ENCODE measurements at regions not wholly inside any gene's neighbourhood (a gene's known extent, or its start where the extent isn't known, plus 50 kb on each side); places are given as distances from the start of the nearest gene placed in this dataset.
"Not testable (repeated sequence)": the region's sequence is repeated elsewhere in the genome, so short reads cannot be mapped to it uniquely, and the experiment has no call there.

- DNase-seq = no peak
Measured at GRCh38 chr10:22875581-22875980, 52.3 kb upstream of the ARMC3 start.

DNA sequence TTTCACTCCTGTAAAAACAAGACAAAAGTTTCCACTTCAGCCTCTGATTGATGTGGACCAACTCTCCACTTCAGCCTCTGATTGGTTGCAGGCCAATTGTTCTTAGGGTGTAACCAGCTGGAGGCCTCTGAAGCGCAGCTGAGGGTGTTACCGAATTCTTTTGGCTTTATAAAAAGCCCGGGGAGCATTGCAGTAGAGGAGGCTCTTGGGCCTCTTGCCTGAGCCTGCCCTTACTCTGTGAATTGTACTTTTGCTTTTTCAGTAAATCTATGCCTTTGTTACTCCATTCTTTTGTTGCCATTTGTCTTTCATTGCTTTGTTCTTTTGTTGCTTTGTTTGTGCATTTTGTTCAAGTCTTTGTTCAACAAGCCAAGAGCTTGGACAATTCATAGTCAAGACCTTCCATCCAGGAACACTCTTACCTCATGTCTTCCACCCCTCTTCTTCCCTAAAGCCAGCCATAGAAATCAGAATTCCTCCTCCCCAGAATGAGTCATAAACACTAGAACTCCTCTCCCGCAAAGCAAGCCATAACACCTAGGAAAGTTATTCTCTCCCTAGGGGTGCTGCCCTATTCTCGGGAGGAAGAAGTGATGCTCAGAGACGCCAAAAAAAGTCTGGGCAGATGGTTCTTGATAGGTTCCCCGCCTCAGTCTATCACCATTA, 53.5 kb upstream of the ARMC3 start:
- DNase-seq = no peak

GRCh38 chr10:22856444-22857074, 71.3 kb upstream of the ARMC3 start:
- DNase-seq = no peak

DNA sequence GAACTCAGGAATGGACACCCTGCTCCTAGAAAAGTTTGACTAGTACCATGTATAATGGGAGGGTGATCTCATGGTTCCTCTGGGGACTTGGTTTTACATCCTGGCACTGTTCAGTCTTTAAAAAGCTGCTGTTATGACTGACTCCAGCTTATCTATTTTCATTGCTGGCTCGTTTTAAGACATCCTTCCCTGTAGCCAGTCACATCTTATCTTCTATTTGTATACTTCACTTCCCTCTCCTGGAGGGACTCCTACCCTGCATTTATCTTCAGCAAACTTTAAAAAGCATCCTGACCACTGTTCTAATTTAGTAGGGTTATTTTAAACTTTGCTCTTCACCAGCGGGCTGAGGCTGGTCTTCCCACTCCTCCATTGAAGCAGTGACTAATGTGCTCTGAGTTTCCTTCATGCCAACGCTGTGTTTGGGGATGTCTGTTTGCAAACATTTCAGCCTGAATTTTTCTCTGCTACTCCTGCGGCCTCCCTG, 72.9 kb upstream of the ARMC3 start:
- no peak for DNase-seq

GRCh38 chr10:22853906-22854447, 73.9 kb upstream of the ARMC3 start:
- no peak for DNase-seq

- no peak for DNase-seq
Measured at GRCh38 chr10:22852712-22853353, 75.0 kb upstream of the ARMC3 start.

DNA sequence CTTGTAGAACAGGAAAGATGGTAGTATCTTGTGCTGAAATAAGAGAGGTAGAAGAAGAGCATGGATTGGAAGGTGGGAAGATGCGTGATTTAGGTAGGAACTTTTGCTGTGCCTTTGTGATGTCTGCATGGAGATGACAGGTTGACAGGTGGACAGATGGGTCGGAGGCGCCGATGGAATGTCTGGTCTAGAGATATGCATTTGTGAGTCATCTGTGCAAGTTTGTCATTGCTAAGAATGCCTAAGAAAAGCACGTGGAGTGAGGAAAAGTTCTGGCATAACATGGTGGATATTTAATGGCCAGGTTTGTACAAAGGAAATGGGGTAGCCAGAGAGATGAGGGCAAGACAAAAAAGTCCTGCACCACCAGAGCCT, 76.0 kb upstream of the ARMC3 start:
- no peak for DNase-seq

- DNase-seq = no peak
Measured at GRCh38 chr10:22850541-22850940, 77.3 kb upstream of the ARMC3 start.

GRCh38 chr10:22849077-22849805, 78.6 kb upstream of the ARMC3 start:
- no peak for DNase-seq

- no peak for DNase-seq
Measured at GRCh38 chr10:22848509-22848908, 79.3 kb upstream of the ARMC3 start.

GRCh38 chr10:22846294-22846693, 81.6 kb upstream of the ARMC3 start:
- no peak for DNase-seq

- DNase-seq = no peak
Measured at GRCh38 chr10:22839639-22840038, 88.2 kb upstream of the ARMC3 start.

- DNase-seq = no peak
Measured at GRCh38 chr10:22837771-22838170, 90.1 kb upstream of the ARMC3 start.

GRCh38 chr10:22837351-22837750, 90.5 kb upstream of the ARMC3 start:
- no peak for DNase-seq

GRCh38 chr10:22834471-22834870, 93.4 kb upstream of the ARMC3 start:
- DNase-seq = no peak

- no peak for DNase-seq
Measured at GRCh38 chr10:22833781-22834180, 94.1 kb upstream of the ARMC3 start.

DNA sequence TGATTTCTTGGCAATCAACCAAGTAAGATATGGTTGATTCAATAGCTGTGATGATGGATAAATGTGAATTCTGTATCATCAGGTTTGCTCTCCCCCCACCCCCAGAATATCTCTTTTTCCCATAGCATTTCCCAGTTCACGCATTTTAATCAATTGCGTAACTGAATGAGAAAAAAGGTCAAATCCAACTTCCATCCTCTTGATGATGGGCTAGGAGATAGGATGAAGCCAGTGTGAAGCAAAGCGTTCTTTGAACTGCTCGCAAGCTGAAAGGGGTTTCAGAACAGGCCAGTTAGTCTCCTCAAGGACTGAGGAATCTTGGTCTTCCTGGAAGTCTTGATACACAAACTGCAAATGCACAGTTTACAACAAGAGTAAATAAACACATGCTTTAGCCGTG, 94.5 kb upstream of the ARMC3 start:
- no peak for DNase-seq

GRCh38 chr10:22832851-22833250, 95.0 kb upstream of the ARMC3 start:
- DNase-seq = no peak

DNA sequence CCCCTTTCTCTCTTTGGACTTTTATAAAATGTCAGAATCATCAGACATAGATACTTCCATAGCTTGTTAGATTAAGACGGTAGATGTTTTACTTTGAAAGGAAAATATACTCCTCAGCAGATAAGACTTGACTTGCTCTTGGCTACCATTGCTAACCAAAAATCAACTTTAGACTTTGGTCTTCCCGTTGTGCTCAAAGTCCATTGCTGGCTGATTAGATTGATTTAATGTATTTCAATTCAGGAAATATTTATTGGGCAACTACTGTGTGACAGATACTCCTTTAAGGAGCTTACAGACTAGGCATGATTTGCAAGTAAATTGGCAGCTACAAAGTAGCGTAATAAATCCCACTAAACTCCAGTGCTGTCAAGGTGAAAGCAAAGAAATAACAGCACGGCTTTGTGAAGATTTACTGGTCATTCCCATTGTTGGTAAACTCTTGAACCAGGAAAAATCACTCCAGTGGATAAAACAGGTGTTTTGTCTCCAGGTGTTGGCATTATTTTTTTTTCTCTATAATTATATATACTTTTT, 95.7 kb upstream of the ARMC3 start:
- DNase-seq = no peak

GRCh38 chr10:22831586-22831985, 96.3 kb upstream of the ARMC3 start:
- no peak for DNase-seq

DNA sequence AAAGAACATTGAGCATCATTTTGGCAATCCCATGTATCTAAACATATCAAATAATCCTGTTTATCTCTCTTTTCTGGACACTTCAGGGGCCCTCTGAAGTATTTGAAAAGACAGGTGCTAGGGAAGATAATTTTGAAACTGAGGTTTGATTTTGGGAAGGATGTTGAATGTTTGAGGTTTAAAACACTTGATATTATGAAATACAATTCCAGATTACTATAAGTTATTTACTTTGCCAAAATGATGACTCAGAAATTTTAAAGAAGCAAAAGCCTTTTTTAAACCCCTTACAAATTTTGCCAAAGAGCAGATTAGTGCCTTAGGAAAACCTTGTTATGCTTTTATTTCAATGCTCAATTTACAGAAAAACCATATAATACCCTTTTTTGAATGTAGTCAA, 99.1 kb upstream of the ARMC3 start:
- DNase-seq = not testable (repeated sequence)

- no peak for DNase-seq
Measured at GRCh38 chr10:22825841-22826240, 102.0 kb upstream of the ARMC3 start.

DNA sequence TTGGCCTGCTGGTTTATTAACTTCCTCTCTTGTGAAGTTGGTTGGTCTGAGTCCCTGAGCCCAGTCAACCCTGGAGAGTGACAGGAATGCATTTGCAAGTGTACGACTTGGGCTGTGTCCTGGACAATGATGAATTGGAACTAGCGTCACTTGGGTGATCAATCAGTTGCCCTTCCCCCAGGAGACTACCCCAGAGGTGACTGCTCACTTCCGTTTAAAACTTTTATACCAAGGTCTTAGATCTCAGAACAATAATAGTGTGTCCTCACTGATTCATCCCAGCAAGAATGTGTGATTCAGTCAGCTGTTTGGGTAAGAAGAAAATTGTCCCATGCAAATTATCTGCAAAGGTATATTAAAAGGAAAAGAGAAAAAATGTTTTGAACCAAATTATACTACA, 102.9 kb upstream of the ARMC3 start:
- no peak for DNase-seq

Measured in NCI-H2029 (cell line).